PC-9 (cell line): ENCODE measurements at regions not wholly inside any gene's neighbourhood (a gene's known extent, or its start where the extent isn't known, plus 50 kb on each side); places are given as distances from the start of the nearest gene placed in this dataset.

ENCODE experiments used
- BruUV-seq: library from RNA; stranded (reverse); fragments of 400-500 nt; replicated peaks from 2 replicates; lab custom pipeline; 2021; lab: Mats Ljungman, UMichigan
- CTCF ChIA-PET: fragments of 300-600 bp; sonication (Branson Sonifier 250); formaldehyde crosslinking; loops from one replicate; lab custom pipeline; 2022; ENCODE audit warnings: antibody characterized with exemption; lab: Charles Lee
- POLR2A ChIA-PET: fragments of 300-600 bp; sonication (Branson Sonifier 250); formaldehyde crosslinking; loops from one replicate; lab custom pipeline; 2022; ENCODE audit warnings: antibody characterized with exemption; ENCODE audit not compliant: unreplicated experiment; lab: Charles Lee
- DNase-seq, 2 experiments: peaks; one replicate each; pipeline versions ENCODE4 v3.0.0 to v3.0.0-alpha.2; 2015 to 2022; ENCODE audit warnings: mixed read lengths in 1 of 2
- H2AFZ ChIP-seq: fragments of 200-600 bp; sonication (generic); 2 replicates; pipeline ENCODE4 v1.8.1; 2017; ENCODE audit warnings: antibody characterized with exemption
- H3F3A ChIP-seq: fragments of 200-600 bp; sonication (generic); 2 replicates; pipeline ENCODE4 v1.8.1; 2017; ENCODE audit warnings: antibody characterized with exemption, mild to moderate bottlenecking, low read depth; ENCODE audit not compliant: insufficient read depth
- H3K27ac ChIP-seq: fragments of 200-600 bp; sonication (generic); 2 replicates; pipeline ENCODE4 v1.6.1; 2016; ENCODE audit warnings: mixed run types
- H3K27me3 ChIP-seq: fragments of 200-600 bp; sonication (generic); 2 replicates; pipeline ENCODE4 v1.6.1; 2016; ENCODE audit warnings: low read depth, mixed run types; ENCODE audit not compliant: insufficient read depth
- H3K36me3 ChIP-seq: fragments of 200-600 bp; sonication (generic); 2 replicates; pipeline ENCODE4 v1.6.1; 2016; ENCODE audit warnings: low read depth, mixed run types
- H3K4me1 ChIP-seq: fragments of 200-600 bp; sonication (generic); replicated peaks from 2 replicates; pipeline ENCODE4 v1.6.1; 2016; ENCODE audit warnings: mixed run types; ENCODE audit not compliant: insufficient read depth
- H3K4me2 ChIP-seq: fragments of 200-600 bp; sonication (generic); 2 replicates; pipeline ENCODE4 v1.6.1; 2017; ENCODE audit warnings: mixed run types
- H3K4me3 ChIP-seq: fragments of 200-600 bp; sonication (generic); 2 replicates; pipeline ENCODE4 v1.6.1; 2016; ENCODE audit warnings: mixed run types
- H3K79me2 ChIP-seq: fragments of 200-600 bp; sonication (generic); 2 replicates; pipeline ENCODE4 v1.6.1; 2017; ENCODE audit warnings: low read depth, mixed run types
- H3K9me2 ChIP-seq: fragments of 200-600 bp; sonication (generic); 2 replicates; pipeline ENCODE4 v1.8.1; 2017; ENCODE audit warnings: mild to moderate bottlenecking; ENCODE audit not compliant: insufficient read depth
- H3K9me3 ChIP-seq: fragments of 200-600 bp; sonication (generic); 2 replicates; pipeline ENCODE4 v1.8.1; 2016; ENCODE audit warnings: low read depth; ENCODE audit not compliant: insufficient read depth
- H4K20me1 ChIP-seq: fragments of 200-600 bp; sonication (generic); 2 replicates; pipeline ENCODE4 v1.8.1; 2017; ENCODE audit not compliant: insufficient read depth
- EZH2 ChIP-seq: fragments of 200-600 bp; sonication (generic); IDR thresholded peaks from 2 replicates; pipeline ENCODE4 v1.8.0; 2017; ENCODE audit warnings: antibody characterized with exemption, low read depth
- intact Hi-C: fragments of 100-400 bp; cut with micrococcal nuclease; formaldehyde crosslinking; loops from one replicate; pipeline ENCODE4 v1.10.0; 2022; ENCODE audit not compliant: unreplicated experiment
- TF ChIP-seq, protein P1 (sequence below): fragments of 200-600 bp; sonication (generic); conservative IDR thresholded peaks from 2 replicates; pipeline ENCODE4 v1.6.1; 2017; ENCODE audit warnings: mixed run types, antibody characterized with exemption, mild to moderate bottlenecking, moderate library complexity

DNA sequence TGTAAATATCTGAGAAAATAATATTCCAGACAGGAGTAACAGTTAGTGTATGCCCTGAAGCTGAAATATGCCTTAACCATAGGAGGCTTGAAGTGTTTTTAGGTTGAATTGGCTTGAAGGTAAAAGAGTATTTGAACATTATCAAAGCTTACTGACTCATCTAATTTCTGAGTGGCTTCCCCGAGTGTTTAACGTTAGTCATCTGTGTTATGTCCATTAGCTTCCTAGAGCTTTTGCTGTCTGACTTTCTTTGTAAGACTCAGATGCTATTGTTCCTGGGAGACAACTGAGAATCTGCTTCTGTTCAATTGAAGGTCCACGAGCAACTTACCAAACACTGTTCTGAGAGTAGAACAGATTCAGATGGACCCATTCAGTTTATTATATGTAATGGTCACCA is 656.8 kb upstream of the NECTIN3 start:
- no peak overlapping the region for H2AFZ ChIP-seq
- H3F3A ChIP-seq: no peaks in the 10 kb centered on the region
- ChIA-PET CTCF (no interaction called here), POLR2A (no interaction called here)
- no peak overlapping the region for H3K4me3 ChIP-seq
- H3K4me1 ChIP-seq: peaks cover 3% of the 10 kb centered on the region
- BruUV-seq: no TSS peak
- H3K36me3 ChIP-seq: no peaks in the 10 kb centered on the region
- no peaks in the 10 kb centered on the region for H3K79me2 ChIP-seq
- TF ChIP-seq, protein P1, sequence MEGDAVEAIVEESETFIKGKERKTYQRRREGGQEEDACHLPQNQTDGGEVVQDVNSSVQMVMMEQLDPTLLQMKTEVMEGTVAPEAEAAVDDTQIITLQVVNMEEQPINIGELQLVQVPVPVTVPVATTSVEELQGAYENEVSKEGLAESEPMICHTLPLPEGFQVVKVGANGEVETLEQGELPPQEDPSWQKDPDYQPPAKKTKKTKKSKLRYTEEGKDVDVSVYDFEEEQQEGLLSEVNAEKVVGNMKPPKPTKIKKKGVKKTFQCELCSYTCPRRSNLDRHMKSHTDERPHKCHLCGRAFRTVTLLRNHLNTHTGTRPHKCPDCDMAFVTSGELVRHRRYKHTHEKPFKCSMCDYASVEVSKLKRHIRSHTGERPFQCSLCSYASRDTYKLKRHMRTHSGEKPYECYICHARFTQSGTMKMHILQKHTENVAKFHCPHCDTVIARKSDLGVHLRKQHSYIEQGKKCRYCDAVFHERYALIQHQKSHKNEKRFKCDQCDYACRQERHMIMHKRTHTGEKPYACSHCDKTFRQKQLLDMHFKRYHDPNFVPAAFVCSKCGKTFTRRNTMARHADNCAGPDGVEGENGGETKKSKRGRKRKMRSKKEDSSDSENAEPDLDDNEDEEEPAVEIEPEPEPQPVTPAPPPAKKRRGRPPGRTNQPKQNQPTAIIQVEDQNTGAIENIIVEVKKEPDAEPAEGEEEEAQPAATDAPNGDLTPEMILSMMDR: no peak
- TF ChIP-seq EZH2: no peak
- H3K27ac ChIP-seq: no peak overlapping the region
- H4K20me1 ChIP-seq: no peaks in the 10 kb centered on the region
- intact Hi-C loops: loop anchor here (10.0 kb wide), 2 partner anchors 160 to 480 kb away; no protein-coding TSS in a partner anchor
- H3K9me3 ChIP-seq: no peaks in the 10 kb centered on the region; the same call in 1 of the 2 replicates
- H3K4me2 ChIP-seq: no peak overlapping the region
- H3K27me3 ChIP-seq: no peaks in the 10 kb centered on the region
- DNase-seq: no peak
- H3K9me2 ChIP-seq: 0 out of 2 replicates have a peak, but pooled peaks cover 4% of the 10 kb centered on the region

DNA sequence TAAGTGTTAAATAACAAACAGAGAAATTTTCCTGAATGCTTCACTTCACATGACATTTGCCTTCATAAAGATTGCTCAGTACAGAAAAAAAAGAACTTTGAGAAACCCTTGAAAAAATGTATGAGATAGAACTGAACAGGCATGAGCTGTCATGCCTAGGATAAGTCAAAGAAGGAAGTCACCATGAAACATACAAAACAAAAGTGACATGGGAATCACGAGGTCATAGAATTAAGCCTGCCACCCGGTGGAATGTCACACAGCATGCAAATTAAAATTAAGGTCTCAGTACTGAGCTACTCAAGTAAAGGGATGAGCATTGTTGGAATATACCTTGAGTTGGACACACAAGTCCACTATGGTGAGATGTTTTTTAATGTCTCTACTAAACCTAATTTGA is 652.5 kb upstream of the NECTIN3 start:
- H3K79me2 ChIP-seq: no peaks in the 10 kb centered on the region
- DNase-seq: no peak
- BruUV-seq: no TSS peak
- no peak overlapping the region for H3K27ac ChIP-seq
- POLR2A ChIA-PET: interaction anchor here (0.6 kb wide), 1 partner anchor 496 kb away, joined by 4 read pairs; no protein-coding TSS in a partner anchor
- H3F3A ChIP-seq: no peaks in the 10 kb centered on the region
- intact Hi-C loops: loop anchor here (10.0 kb wide), 2 partner anchors 156 to 484 kb away; no protein-coding TSS in a partner anchor
- no peak overlapping the region for H3K4me3 ChIP-seq
- TF ChIP-seq, protein P1: no peak
- TF ChIP-seq EZH2: no peak
- no peaks in the 10 kb centered on the region for H3K9me3 ChIP-seq
- CTCF ChIA-PET: no interaction called here
- H3K4me2 ChIP-seq: no peak overlapping the region
- H3K9me2 ChIP-seq: no peaks in the 10 kb centered on the region
- no peaks in the 10 kb centered on the region for H3K36me3 ChIP-seq
- H3K27me3 ChIP-seq: no peaks in the 10 kb centered on the region
- H2AFZ ChIP-seq: no peak overlapping the region
- no peaks in the 10 kb centered on the region for H4K20me1 ChIP-seq
- peaks cover 10% of the 10 kb centered on the region for H3K4me1 ChIP-seq

DNA sequence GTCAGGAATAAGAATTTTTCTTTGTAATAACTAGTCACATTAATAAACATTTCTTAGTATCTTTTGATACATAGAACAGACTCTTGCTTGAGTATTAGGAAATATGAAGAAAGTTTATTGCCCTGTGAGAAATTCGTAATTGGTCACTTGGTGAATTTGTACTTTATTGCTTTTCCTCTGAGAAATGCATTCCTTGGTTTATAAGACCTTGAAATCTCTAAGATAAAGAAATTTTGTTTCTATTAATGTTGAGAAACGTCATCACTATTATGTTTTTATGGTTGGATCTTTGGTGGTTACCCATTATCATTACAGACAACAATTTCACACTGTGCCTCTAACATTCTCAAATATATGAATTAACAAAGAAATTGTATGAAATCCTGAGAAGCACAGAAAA is 652.0 kb upstream of the NECTIN3 start:
- TF ChIP-seq, protein P1: no peak
- no peak for TF ChIP-seq EZH2
- no peaks in the 10 kb centered on the region for H3F3A ChIP-seq
- no peak overlapping the region for H3K4me3 ChIP-seq
- H3K79me2 ChIP-seq: no peaks in the 10 kb centered on the region
- DNase-seq: no peak
- no peaks in the 10 kb centered on the region for H3K9me3 ChIP-seq
- H3K27ac ChIP-seq: no peak overlapping the region
- H2AFZ ChIP-seq: no peak overlapping the region
- POLR2A ChIA-PET: no interaction called here
- no peak overlapping the region for H3K4me2 ChIP-seq
- intact Hi-C loops: loop anchor here (10.0 kb wide), 2 partner anchors 155 to 485 kb away; no protein-coding TSS in a partner anchor
- no peaks in the 10 kb centered on the region for H3K9me2 ChIP-seq
- no peaks in the 10 kb centered on the region for H3K27me3 ChIP-seq
- H4K20me1 ChIP-seq: no peaks in the 10 kb centered on the region
- no TSS peak for BruUV-seq
- peaks cover 10% of the 10 kb centered on the region for H3K4me1 ChIP-seq
- no peaks in the 10 kb centered on the region for H3K36me3 ChIP-seq
- CTCF ChIA-PET: interaction anchor here (0.6 kb wide), 1 partner anchor 158 kb away, joined by 3 read pairs; no protein-coding TSS in a partner anchor
